GM23338 (cell line): ENCODE measurements at regions not wholly inside any gene's neighbourhood (a gene's known extent, or its start where the extent isn't known, plus 50 kb on each side); places are given as distances from the start of the nearest gene placed in this dataset.
"Not testable (repeated sequence)": the region's sequence is repeated elsewhere in the genome, so short reads cannot be mapped to it uniquely, and the experiment has no call there.

ENCODE experiments used
- ATAC-seq: fragments of 200-7000 bp; cut with Tn5 transposase; 3 replicates; pipeline ENCODE4 v1.9.1; 2020
- DNase-seq: peaks from one replicate; pipeline ENCODE4 v3.0.0-alpha.2; 2015; ENCODE audit warnings: low spot score
- H2AFZ ChIP-seq: fragments of 200-600 bp; sonication (generic); 2 replicates; pipeline ENCODE4 v1.8.0; 2016; ENCODE audit warnings: antibody characterized with exemption, mild to moderate bottlenecking, moderate library complexity
- H3F3A ChIP-seq: fragments of 200-600 bp; sonication (generic); replicated peaks from 2 replicates; pipeline ENCODE4 v1.8.0; 2017; ENCODE audit warnings: antibody characterized with exemption, mixed run types, low read depth
- H3K27ac ChIP-seq: fragments of 200-600 bp; sonication (generic); 2 replicates; pipeline ENCODE4 v1.6.1; 2016; ENCODE audit warnings: low read depth
- H3K27me3 ChIP-seq: fragments of 200-600 bp; sonication (generic); 2 replicates; pipeline ENCODE4 v1.8.0; 2016; ENCODE audit warnings: mild to moderate bottlenecking, mixed run types, moderate library complexity; ENCODE audit not compliant: insufficient read depth
- H3K36me3 ChIP-seq: fragments of 200-600 bp; sonication (generic); 2 replicates; pipeline ENCODE4 v1.8.0; 2016; ENCODE audit warnings: mild to moderate bottlenecking; ENCODE audit not compliant: insufficient read depth
- H3K4me1 ChIP-seq: fragments of 200-600 bp; sonication (generic); 2 replicates; pipeline ENCODE4 v1.8.0; 2016; ENCODE audit warnings: mild to moderate bottlenecking, moderate library complexity; ENCODE audit not compliant: insufficient read depth
- H3K4me2 ChIP-seq: fragments of 200-600 bp; sonication (generic); 2 replicates; pipeline ENCODE4 v1.7.1; 2017; ENCODE audit warnings: mixed run types
- H3K4me3 ChIP-seq: fragments of 200-600 bp; sonication (generic); 2 replicates; pipeline ENCODE4 v1.6.1; 2016; ENCODE audit warnings: mixed run types
- H3K79me2 ChIP-seq: fragments of 200-600 bp; sonication (generic); replicated peaks from 2 replicates; pipeline ENCODE4 v1.8.0; 2017; ENCODE audit warnings: mild to moderate bottlenecking; ENCODE audit not compliant: insufficient read depth
- H3K9me2 ChIP-seq: fragments of 200-600 bp; sonication (generic); 2 replicates; pipeline ENCODE4 v1.8.0; 2017; ENCODE audit not compliant: insufficient read depth
- H4K20me1 ChIP-seq: fragments of 200-600 bp; sonication (generic); replicated peaks from 2 replicates; pipeline ENCODE4 v1.8.0; 2017; ENCODE audit warnings: mild to moderate bottlenecking; ENCODE audit not compliant: insufficient read depth
- H3K27ac Mint-ChIP-seq: 2 replicates; pipeline ENCODE4 v1.8.0; 2020; ENCODE audit warnings: inconsistent platforms, mild to moderate bottlenecking, moderate library complexity, mixed read lengths
- H3K27me3 Mint-ChIP-seq: 3 replicates; pipeline ENCODE4 v1.8.0; 2022; ENCODE audit warnings: low read depth, mild to moderate bottlenecking, moderate library complexity, mixed read lengths, inconsistent platforms; ENCODE audit not compliant: insufficient read depth, poor library complexity
- H3K36me3 Mint-ChIP-seq: 3 replicates; pipeline ENCODE4 v1.8.0; 2021; ENCODE audit warnings: low read depth, mild to moderate bottlenecking, inconsistent platforms, moderate library complexity, mixed read lengths
- H3K4me1 Mint-ChIP-seq: 3 replicates; pipeline ENCODE4 v1.8.0; 2020; ENCODE audit warnings: mild to moderate bottlenecking, inconsistent platforms, mixed read lengths
- H3K4me3 Mint-ChIP-seq: 3 replicates; pipeline ENCODE4 v1.8.0; 2021; ENCODE audit warnings: moderate library complexity, mild to moderate bottlenecking, inconsistent platforms, mixed read lengths
- H3K9me3 Mint-ChIP-seq: 3 replicates; pipeline ENCODE4 v1.8.0; 2020; ENCODE audit warnings: moderate library complexity, mild to moderate bottlenecking, inconsistent platforms, mixed read lengths
- CTCF ChIP-seq, 2 experiments: fragments of 200-600 bp in 1 of 2; sonication (generic) in 1 of 2; conservative IDR thresholded peaks; 2 replicates each; pipeline versions ENCODE4 v1.5.1 to v1.6.1; 2016 to 2017; ENCODE audit warnings: antibody characterized with exemption in 2 of 2, low read depth in 2 of 2, mild to moderate bottlenecking in 2 of 2, moderate library complexity in 1 of 2
- EZH2phosphoT487 ChIP-seq: fragments of 200-600 bp; sonication (generic); IDR thresholded peaks from one replicate; pipeline ENCODE4 v1.8.1; 2018; ENCODE audit warnings: antibody characterized with exemption; ENCODE audit not compliant: unreplicated experiment
- POLR2AphosphoS5 ChIP-seq: IDR thresholded peaks from 2 replicates; pipeline ENCODE4 v1.6.1; 2016; ENCODE audit warnings: antibody characterized with exemption, low read depth
- ZNF462 ChIP-seq: fragments of 250-450 bp; sonication (Bioruptor Pico); IDR thresholded peaks from 2 replicates; pipeline ENCODE4 v1.5.0; 2020; ENCODE audit warnings: mild to moderate bottlenecking, moderate library complexity

GRCh38 chr5:89053547-89053946, 170.6 kb upstream of the MEF2C start (continued):
- TF ChIP-seq ZNF462 (CRISPR knock-in tag) (no peak), CTCF (conservative IDR thresholded peaks at IDR 0.05; ENCODE audit: low read depth in 2 of 2) (no peak), EZH2phosphoT487 (no peak), POLR2AphosphoS5 (no peak)

GRCh38 chr5:89050062-89050461, 167.1 kb upstream of the MEF2C start:
- not testable (repeated sequence) for H3K27me3 ChIP-seq, H3K4me2 ChIP-seq, H3K27ac Mint-ChIP-seq, H3K36me3 ChIP-seq, DNase-seq, H2AFZ ChIP-seq, H3K4me1 ChIP-seq, H4K20me1 ChIP-seq, ATAC-seq, H3K9me2 ChIP-seq, H3K79me2 ChIP-seq, H3K4me3 ChIP-seq, H3K4me3 Mint-ChIP-seq, H3K27me3 Mint-ChIP-seq, H3F3A ChIP-seq, H3K27ac ChIP-seq
- peaks cover 29% of the 10 kb centered on the region for H3K9me3 Mint-ChIP-seq
- H3K36me3 Mint-ChIP-seq, result peaks cover 24% of the 10 kb centered on the region
- peaks cover 11% of the 10 kb centered on the region; the same call in 2 of the 3 replicates for H3K4me1 Mint-ChIP-seq
